NCI-H2081 (cell line): ENCODE measurements at regions not wholly inside any gene's neighbourhood (a gene's known extent, or its start where the extent isn't known, plus 50 kb on each side); places are given as distances from the start of the nearest gene placed in this dataset.
"Not testable (repeated sequence)": the region's sequence is repeated elsewhere in the genome, so short reads cannot be mapped to it uniquely, and the experiment has no call there.

ENCODE experiments used
- DNase-seq, 2 experiments: peaks; one replicate each; lab custom pipeline; 2025; lab: John Stamatoyannopoulos, UW

GRCh38 chr6:22208026-22208425, 88.8 kb downstream of the PRL start:
- no peak for DNase-seq

GRCh38 chr6:22214314-22214713, 82.5 kb downstream of the PRL start:
- DNase-seq = no peak

GRCh38 chr6:22215474-22215873, 81.4 kb downstream of the PRL start:
- not testable (repeated sequence) for DNase-seq

- DNase-seq = no peak
Observed at GRCh38 chr6:22218410-22218809, 78.4 kb downstream of the PRL start.

GRCh38 chr6:22219925-22220324, 76.9 kb downstream of the PRL start:
- DNase-seq = no peak

- no peak for DNase-seq
Observed at GRCh38 chr6:22221211-22221610, 75.6 kb downstream of the PRL start.

- no peak for DNase-seq
Observed at GRCh38 chr6:22221630-22222029, 75.2 kb downstream of the PRL start.

- DNase-seq = no peak
Observed at GRCh38 chr6:22222469-22222868, 74.4 kb downstream of the PRL start.

GRCh38 chr6:22227824-22228610, 68.8 kb downstream of the PRL start:
- DNase-seq = no peak

- DNase-seq = no peak
Observed at GRCh38 chr6:22231050-22231449, 65.8 kb downstream of the PRL start.

GRCh38 chr6:22231616-22232015, 65.2 kb downstream of the PRL start:
- no peak for DNase-seq

- no peak for DNase-seq
Observed at GRCh38 chr6:22236626-22237414, 60.0 kb downstream of the PRL start.
